HG02840 (cell line): ENCODE measurements at regions not wholly inside any gene's neighbourhood (a gene's known extent, or its start where the extent isn't known, plus 50 kb on each side); places are given as distances from the start of the nearest gene placed in this dataset.

ENCODE experiments used
- ATAC-seq: cut with Tn5 transposase; IDR thresholded peaks from one replicate; pipeline ENCODE4 v1.9.1; 2021; ENCODE audit warnings: mild to moderate bottlenecking, moderate library complexity, moderate number of reproducible peaks; ENCODE audit not compliant: unreplicated experiment, low FRiP score

- no peak for ATAC-seq
Measured at GRCh38 chr2:47239119-47239969, 63.0 kb upstream of the CALM2 start.

DNA sequence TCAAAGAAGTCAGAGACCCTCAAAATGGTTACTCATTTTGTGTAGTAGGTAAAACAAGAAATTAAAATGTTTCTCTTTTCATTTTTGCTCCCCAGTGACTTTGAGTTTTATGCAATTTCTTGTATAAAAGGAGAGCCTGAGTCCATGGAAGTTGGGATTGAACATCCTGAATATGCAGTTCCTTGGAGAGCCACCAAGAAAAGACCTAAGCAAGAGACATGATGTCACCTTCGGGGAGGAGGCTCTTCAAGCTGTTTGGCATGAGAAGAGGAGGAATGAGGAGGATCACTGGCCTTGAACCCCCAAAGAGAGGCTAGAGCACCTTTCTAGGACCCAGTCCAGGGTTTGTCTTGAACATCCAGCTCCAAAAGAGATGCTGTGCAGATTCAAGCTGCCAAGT lies 62.3 kb upstream of the CALM2 start:
- ATAC-seq = no peak

- ATAC-seq = no peak
Measured at GRCh38 chr2:47237375-47238334, 61.3 kb upstream of the CALM2 start.

GRCh38 chr2:47236503-47237215 lies 60.3 kb upstream of the CALM2 start:
- no peak for ATAC-seq

GRCh38 chr2:47235132-47235531 lies 58.8 kb upstream of the CALM2 start:
- ATAC-seq = no peak

DNA sequence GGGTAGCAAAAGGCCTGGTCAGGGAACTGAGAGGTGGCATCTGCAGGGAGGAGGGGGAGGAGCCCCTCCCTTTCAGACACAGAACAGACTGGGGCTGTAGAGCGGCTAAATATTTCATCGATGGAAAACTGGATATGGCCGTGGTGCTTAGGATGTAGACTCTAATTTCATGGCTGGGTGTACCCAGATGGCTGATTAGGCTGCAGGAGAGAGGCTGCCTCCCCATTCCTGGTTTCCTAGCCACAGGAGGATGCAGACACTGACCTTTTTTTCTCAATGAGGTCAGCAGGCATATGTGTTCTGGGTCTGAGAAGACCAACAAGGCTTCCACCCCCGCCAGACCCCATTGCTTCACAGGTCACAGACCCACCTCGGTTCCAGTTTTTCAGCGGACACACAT lies 58.1 kb upstream of the CALM2 start:
- no peak for ATAC-seq

GRCh38 chr2:47232738-47233415 lies 56.6 kb upstream of the CALM2 start:
- ATAC-seq = no peak

DNA sequence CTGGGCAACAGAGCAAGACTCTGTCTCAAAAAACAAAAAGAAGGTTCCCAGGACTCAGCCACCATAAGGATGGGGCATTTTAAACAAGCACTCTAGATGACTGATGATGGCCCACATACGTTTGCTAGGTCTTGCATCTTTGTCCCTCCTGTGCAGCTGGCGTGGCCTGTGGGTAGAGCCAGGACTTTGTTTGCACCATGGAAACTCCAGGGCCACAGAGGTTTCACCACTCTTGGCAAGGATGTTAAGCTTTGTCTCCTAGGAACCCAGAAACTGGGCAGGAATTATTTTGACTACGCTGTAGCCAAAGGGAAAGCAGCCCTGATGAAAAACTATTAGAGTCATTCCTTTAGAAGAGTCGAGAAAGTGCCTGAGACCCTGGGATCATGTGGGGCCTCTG lies 54.1 kb upstream of the CALM2 start:
- no peak for ATAC-seq

DNA sequence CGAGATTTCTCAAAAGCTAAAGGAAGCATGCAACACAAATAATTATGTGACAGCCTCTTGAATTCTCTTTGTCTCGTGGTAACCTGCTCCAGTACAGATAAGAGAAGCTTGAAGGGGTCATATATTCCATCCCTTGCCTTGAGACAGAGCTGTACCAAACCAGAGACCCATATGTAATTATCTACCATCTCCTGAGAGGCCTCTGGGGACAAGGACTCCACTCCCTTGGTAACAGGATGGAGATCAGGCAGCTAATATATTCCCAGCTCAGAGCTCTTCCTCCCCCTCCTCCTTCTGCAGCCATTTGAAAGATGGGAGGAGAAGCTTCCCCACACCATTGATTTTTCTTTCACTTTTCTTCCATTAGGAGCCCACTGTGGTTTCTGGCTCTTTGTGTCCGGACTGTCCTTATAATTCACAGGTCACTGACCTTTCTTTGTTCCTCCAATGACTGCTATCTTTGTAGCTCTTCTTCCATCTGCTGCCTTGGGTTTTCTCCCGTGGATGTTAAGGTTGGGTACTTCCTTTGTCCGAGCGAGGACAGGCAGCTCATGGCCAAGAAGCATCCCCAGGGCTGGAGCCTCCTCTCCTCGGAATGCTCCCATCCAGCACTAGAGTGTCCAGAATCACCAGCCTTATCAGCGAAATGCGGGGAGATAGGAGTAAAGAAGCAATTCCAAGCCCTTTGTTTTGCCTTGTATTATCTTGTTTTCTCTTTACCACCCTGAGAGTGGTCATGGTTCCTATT lies 51.4 kb upstream of the CALM2 start:
- no peak for ATAC-seq

GRCh38 chr2:47226923-47227220 lies 50.6 kb upstream of the CALM2 start:
- ATAC-seq = no peak

- no peak for ATAC-seq
Measured at GRCh38 chr2:47226132-47226922, 50.0 kb upstream of the CALM2 start.
